ENCODE measurements at regions not wholly inside any gene's neighbourhood (a gene's known extent, or its start where the extent isn't known, plus 50 kb on each side); places are given as distances from the start of the nearest gene placed in this dataset.

DNA sequence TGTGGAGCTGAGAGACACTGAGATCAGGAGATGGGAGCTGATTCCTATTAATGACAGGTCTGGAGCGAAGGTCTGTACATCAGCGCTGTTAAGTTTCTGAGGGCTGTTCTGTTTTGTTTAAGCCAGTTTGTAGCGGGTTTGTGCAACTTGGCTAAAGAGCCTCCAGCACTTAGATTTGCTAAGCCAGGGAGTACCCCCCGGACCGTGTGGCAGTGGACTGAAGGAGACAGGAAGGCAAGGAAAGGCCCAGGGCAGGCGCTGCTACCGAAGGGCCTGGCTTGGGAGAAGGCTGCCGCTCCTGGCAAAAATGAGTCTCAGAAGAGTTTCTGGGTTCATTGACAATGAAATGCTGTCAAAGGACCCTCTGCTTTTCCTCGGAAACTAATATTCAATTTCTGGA lies 139.3 kb upstream of the ZNF644 start:
- H3K27ac ChIP-seq (ENCODE audit: low read depth, low read length), result no peak overlapping the region
- WGBS, 2 experiments (ENCODE audit: extremely low coverage in 1 of 2, insufficient coverage in 1 of 2, insufficient read length in 1 of 2, insufficient replicate concordance in 2 of 2, low coverage in 1 of 2, low lambda C conversion rate in 2 of 2, missing lambda C conversion rate in 1 of 2), result 80% methylated on average over 9 of the region's 9 CpGs; no CpG with 5 or more reads in 1 of the 2 experiments
- no peak overlapping the region for H2BK15ac ChIP-seq (ENCODE audit: low read length)
- no peak overlapping the region for H3K9ac ChIP-seq (replicated peaks in 1 of 4; ENCODE audit: extremely low read depth in 1 of 4, low read depth in 3 of 4, low read length in 3 of 4)
- H4K91ac ChIP-seq (replicated peaks; ENCODE audit: insufficient read length, low read length), result no peak overlapping the region
- no peak overlapping the region for H3K4me3 ChIP-seq (ENCODE audit: extremely low read depth in 1 of 4, insufficient read depth in 2 of 4, low read depth in 3 of 4, low read length in 4 of 4)
- no peak overlapping the region for H3K56ac ChIP-seq (replicated peaks; ENCODE audit: insufficient read length, low read depth, low read length)
- ChIA-PET CTCF (ENCODE audit: partially characterized antibody) (interaction anchor here (0.9 to 1.1 kb wide), 3 partner anchors 20 to 438 kb away, joined by 3 to 4 read pairs (median 3); no protein-coding TSS in a partner anchor), POLR2A (ENCODE audit: partially characterized antibody) (no interaction called here)
- no peaks in the 10 kb centered on the region for H3K79me1 ChIP-seq (ENCODE audit: low read depth, low read length)
- DNase-seq (ENCODE audit: low read depth in 1 of 2, low spot score in 2 of 2), result no peak
- no peak overlapping the region for H3K23ac ChIP-seq (ENCODE audit: insufficient read length)
- H2BK12ac ChIP-seq (ENCODE audit: low read depth, low read length), result 0 out of 2 replicates have a peak overlapping the region, but pooled peaks have one; percentile 39
- H3K4ac ChIP-seq (replicated peaks; ENCODE audit: insufficient read length, low read depth, low read length), result no peak overlapping the region
- FAIRE-seq, result no peak
- no peaks in the 10 kb centered on the region for H3K9me3 ChIP-seq (ENCODE audit: insufficient read depth in 2 of 2, low read depth in 1 of 2, low read length in 1 of 2)
- H3K23me2 ChIP-seq (ENCODE audit: low read depth, low read length), result no peaks in the 10 kb centered on the region
- no peak overlapping the region for H2AK5ac ChIP-seq (ENCODE audit: low read depth, low read length)
- H4K5ac ChIP-seq (ENCODE audit: insufficient read length, low read depth, low read length), result no peak overlapping the region
- no peak overlapping the region for H3K18ac ChIP-seq (ENCODE audit: extremely low read depth, low read length)
- H3K79me2 ChIP-seq (ENCODE audit: control insufficient read depth in 1 of 2, insufficient read depth in 2 of 2, low read length in 2 of 2), result no peaks in the 10 kb centered on the region
- no peak overlapping the region; the same call in 1 of the 2 replicates for H2BK5ac ChIP-seq (ENCODE audit: low read depth, low read length)
- H3K36me3 ChIP-seq (ENCODE audit: control insufficient read depth in 2 of 4, insufficient read depth in 4 of 4, low read length in 3 of 4), result no peaks in the 10 kb centered on the region; a peak in 2 of 8 replicates
- no peak overlapping the region for H3K14ac ChIP-seq (ENCODE audit: insufficient read length)
- H4K8ac ChIP-seq (ENCODE audit: extremely low read depth, insufficient read depth, low read length), result no peak overlapping the region
- H2AFZ ChIP-seq (ENCODE audit: low read length), result no peak overlapping the region
- no peak overlapping the region for H3K4me2 ChIP-seq (ENCODE audit: insufficient read depth in 1 of 2, low read depth in 2 of 2, low read length in 2 of 2)
- no peaks in the 10 kb centered on the region for H4K20me1 ChIP-seq (replicated peaks in 1 of 2; ENCODE audit: control insufficient read depth in 1 of 2, insufficient read depth in 2 of 2, low read length in 2 of 2)
- peaks cover 0 to 14% (median 3%) of the 10 kb centered on the region in 4 experiments; a peak in 4 of 7 replicates for H3K4me1 ChIP-seq (replicated peaks in 1 of 4; ENCODE audit: control insufficient read depth in 3 of 4, insufficient read depth in 4 of 4, low read length in 3 of 4)
- peaks cover 0 to 4% (median 0%) of the 10 kb centered on the region in 4 experiments; a peak in 3 of 7 replicates for H3K27me3 ChIP-seq (replicated peaks in 1 of 4; ENCODE audit: control insufficient read depth in 3 of 4, extremely low read depth in 1 of 4, insufficient read depth in 3 of 4, low read length in 3 of 4)
- H2BK120ac ChIP-seq (replicated peaks; ENCODE audit: low read depth, low read length), result no peak overlapping the region
- no peak overlapping the region; the same call in 1 of the 2 replicates for H2BK20ac ChIP-seq (ENCODE audit: low read length)
- TF ChIP-seq TAF1 (IDR thresholded peaks at IDR 0.05; ENCODE audit: low read depth, low read length), result no peak
- TF ChIP-seq TCF12 (IDR thresholded peaks at IDR 0.05; ENCODE audit: low read depth, low read length), result no peak
- TF ChIP-seq CHD2 (IDR thresholded peaks at IDR 0.05; ENCODE audit: low read length), result no peak
- TF ChIP-seq RBBP5 (IDR thresholded peaks at IDR 0.05; ENCODE audit: borderline replicate concordance, low read depth, low read length), result no peak
- TF ChIP-seq, protein P1, sequence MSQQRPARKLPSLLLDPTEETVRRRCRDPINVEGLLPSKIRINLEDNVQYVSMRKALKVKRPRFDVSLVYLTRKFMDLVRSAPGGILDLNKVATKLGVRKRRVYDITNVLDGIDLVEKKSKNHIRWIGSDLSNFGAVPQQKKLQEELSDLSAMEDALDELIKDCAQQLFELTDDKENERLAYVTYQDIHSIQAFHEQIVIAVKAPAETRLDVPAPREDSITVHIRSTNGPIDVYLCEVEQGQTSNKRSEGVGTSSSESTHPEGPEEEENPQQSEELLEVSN (IDR thresholded peaks at IDR 0.05), result no peak
- no peak for TF ChIP-seq RAD21 (IDR thresholded peaks at IDR 0.05 in 1 of 2, conservative IDR thresholded peaks at IDR 0.05 in 1 of 2; ENCODE audit: low read depth in 2 of 2, low read length in 2 of 2)
- no peak for TF ChIP-seq HDAC2 (IDR thresholded peaks at IDR 0.05; ENCODE audit: borderline replicate concordance in 1 of 2, low read depth in 2 of 2, low read length in 2 of 2)
- TF ChIP-seq PHF8 (conservative IDR thresholded peaks at IDR 0.05; ENCODE audit: low read depth, low read length), result no peak
- TF ChIP-seq RXRA (IDR thresholded peaks at IDR 0.05; ENCODE audit: insufficient read depth, low read depth, low read length), result no peak
- no peak for TF ChIP-seq BACH1 (IDR thresholded peaks at IDR 0.05; ENCODE audit: low read length)
- no peak for TF ChIP-seq MAFK (IDR thresholded peaks at IDR 0.05; ENCODE audit: low read depth, low read length)
- TF ChIP-seq FOSL1 (IDR thresholded peaks at IDR 0.05; ENCODE audit: insufficient read depth, low read depth, low read length), result no peak
- TF ChIP-seq GTF2F1 (IDR thresholded peaks at IDR 0.05; ENCODE audit: borderline replicate concordance, low read depth, low read length), result no peak
- TF ChIP-seq SRF (IDR thresholded peaks at IDR 0.05; ENCODE audit: low read depth, low read length), result no peak

Data from H1 (cell line).